SU-DHL-6 (cell line): ENCODE measurements at regions not wholly inside any gene's neighbourhood (a gene's known extent, or its start where the extent isn't known, plus 50 kb on each side); places are given as distances from the start of the nearest gene placed in this dataset.

Source experiments
- H2AFZ ChIP-seq: fragments of 200-600 bp; sonication (generic); 2 replicates; pipeline ENCODE4 v1.6.1; 2014; ENCODE audit warnings: low read depth, mild to moderate bottlenecking, moderate library complexity, mixed read lengths, antibody characterized with exemption, low read length; ENCODE audit not compliant: severe bottlenecking
- H3F3A ChIP-seq: fragments of 200-600 bp; shearing (Covaris generic); 2 replicates; pipeline ENCODE4 v1.6.0; 2016; ENCODE audit warnings: antibody characterized with exemption, mild to moderate bottlenecking; ENCODE audit not compliant: insufficient read depth
- H3K27ac ChIP-seq: fragments of 200-600 bp; sonication (generic); 2 replicates; pipeline ENCODE4 v1.5.1; 2016; ENCODE audit warnings: low read depth, mild to moderate bottlenecking, low read length, moderate library complexity, mixed read lengths
- H3K27me3 ChIP-seq: fragments of 200-600 bp; sonication (generic), shearing (Covaris generic); 2 replicates; pipeline ENCODE4 v1.6.0; 2014; ENCODE audit warnings: mild to moderate bottlenecking, low read length
- H3K36me3 ChIP-seq: fragments of 200-600 bp; sonication (generic); 2 replicates; pipeline ENCODE4 v1.6.1; 2014; ENCODE audit warnings: mild to moderate bottlenecking, low read length, mixed read lengths
- H3K4me2 ChIP-seq: fragments of 300-600, 200-600 bp; shearing (Covaris generic), sonication (generic); 2 replicates; pipeline ENCODE4 v1.6.0; 2014; ENCODE audit warnings: low read length, low read depth, mild to moderate bottlenecking; ENCODE audit not compliant: poor library complexity, severe bottlenecking
- H3K4me3 ChIP-seq: fragments of 200-600 bp; sonication (generic); 2 replicates; pipeline ENCODE4 v1.5.1; 2014; ENCODE audit warnings: antibody characterized with exemption, low read length, mild to moderate bottlenecking, mixed read lengths; ENCODE audit not compliant: insufficient read depth, poor library complexity, severe bottlenecking
- H3K79me2 ChIP-seq: fragments of 200-600 bp; sonication (generic); 2 replicates; pipeline ENCODE4 v1.6.1; 2014; ENCODE audit warnings: mild to moderate bottlenecking, low read length, moderate library complexity; ENCODE audit not compliant: insufficient read depth
- H3K9ac ChIP-seq: fragments of 200-600 bp; sonication (generic); 2 replicates; pipeline ENCODE4 v1.7.0; 2014; ENCODE audit warnings: mild to moderate bottlenecking, low read length
- H3K9me2 ChIP-seq: fragments of 200-600 bp; sonication (generic); replicated peaks from 2 replicates; pipeline ENCODE4 v1.6.1; 2014; ENCODE audit warnings: low read length; ENCODE audit not compliant: insufficient read depth
- H3K9me3 ChIP-seq: fragments of 200-600 bp; sonication (generic); 2 replicates; pipeline ENCODE4 v1.6.1; 2014; ENCODE audit warnings: low read length, mixed read lengths; ENCODE audit not compliant: insufficient read depth
- H4K20me1 ChIP-seq: fragments of 200-600 bp; sonication (generic); 2 replicates; pipeline ENCODE4 v1.6.1; 2014; ENCODE audit warnings: low read depth, mild to moderate bottlenecking, antibody characterized with exemption, low read length, moderate library complexity, mixed read lengths
- EZH2phosphoT487 ChIP-seq: fragments of 200-600 bp; sonication (generic), shearing (Covaris generic); conservative IDR thresholded peaks from 2 replicates; pipeline ENCODE4 v1.6.1; 2018; ENCODE audit warnings: mild to moderate bottlenecking, antibody characterized with exemption, low read length, moderate library complexity, mixed read lengths
- TF ChIP-seq, protein P1 (sequence below): fragments of 200-600 bp; sonication (generic); IDR thresholded peaks from one replicate; pipeline ENCODE4 v1.5.1; 2017; ENCODE audit warnings: antibody characterized with exemption, mild to moderate bottlenecking, low read length, moderate library complexity; ENCODE audit not compliant: insufficient read depth, poor library complexity, severe bottlenecking

DNA sequence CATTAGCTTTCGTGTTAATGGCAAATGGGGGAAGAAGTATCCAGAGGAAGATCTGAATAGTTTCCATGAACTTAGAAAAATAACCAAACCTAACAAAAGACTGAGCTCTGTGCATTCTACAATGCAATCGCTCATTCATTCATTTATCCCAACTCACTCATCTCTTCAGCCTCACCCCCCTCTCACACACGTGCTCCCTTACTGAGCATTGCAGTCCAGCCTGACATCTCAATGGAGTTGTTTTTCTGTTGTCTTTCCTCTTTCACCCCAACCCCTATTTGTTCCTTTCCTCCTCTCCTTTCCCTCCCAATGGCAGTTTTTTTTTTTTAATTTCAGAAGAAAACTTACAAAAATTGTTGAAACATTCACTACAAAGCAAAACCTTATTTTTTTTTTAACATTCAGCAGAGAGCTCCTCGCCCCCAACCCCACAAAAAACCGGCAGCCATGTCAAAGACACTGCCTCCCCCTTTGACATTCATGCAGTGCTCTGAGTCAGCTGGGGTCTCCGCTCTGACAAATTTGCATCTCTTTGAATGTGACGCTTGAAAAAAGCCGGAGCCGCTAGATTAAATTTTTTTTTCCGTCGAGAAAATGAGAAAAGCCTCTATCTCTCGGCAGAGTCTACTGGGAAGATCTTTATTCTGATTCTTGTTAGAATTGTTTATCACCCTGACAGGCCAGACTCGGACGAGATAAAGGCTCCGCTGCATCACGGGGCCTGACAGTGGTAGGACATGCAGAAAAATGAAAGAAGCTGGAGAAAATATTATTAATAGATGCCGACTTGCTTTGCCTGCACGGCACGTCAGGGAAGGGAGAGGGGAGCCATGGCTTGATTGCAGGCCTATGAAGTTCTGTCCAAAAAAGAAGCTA, 775.6 kb downstream of the VRK1 start:
- H3F3A ChIP-seq, result no peaks in the 10 kb centered on the region
- H3K4me3 ChIP-seq, result no peak overlapping the region
- no peaks in the 10 kb centered on the region for H4K20me1 ChIP-seq
- H3K27ac ChIP-seq, result no peak overlapping the region
- H3K9ac ChIP-seq, result no peak overlapping the region
- H3K9me3 ChIP-seq, result no peaks in the 10 kb centered on the region
- no peaks in the 10 kb centered on the region for H3K79me2 ChIP-seq
- H3K4me2 ChIP-seq, result no peak overlapping the region
- H2AFZ ChIP-seq, result no peak overlapping the region
- H3K9me2 ChIP-seq, result no peaks in the 10 kb centered on the region
- H3K36me3 ChIP-seq, result no peaks in the 10 kb centered on the region
- H3K27me3 ChIP-seq, result no peaks in the 10 kb centered on the region
- TF ChIP-seq, protein P1, sequence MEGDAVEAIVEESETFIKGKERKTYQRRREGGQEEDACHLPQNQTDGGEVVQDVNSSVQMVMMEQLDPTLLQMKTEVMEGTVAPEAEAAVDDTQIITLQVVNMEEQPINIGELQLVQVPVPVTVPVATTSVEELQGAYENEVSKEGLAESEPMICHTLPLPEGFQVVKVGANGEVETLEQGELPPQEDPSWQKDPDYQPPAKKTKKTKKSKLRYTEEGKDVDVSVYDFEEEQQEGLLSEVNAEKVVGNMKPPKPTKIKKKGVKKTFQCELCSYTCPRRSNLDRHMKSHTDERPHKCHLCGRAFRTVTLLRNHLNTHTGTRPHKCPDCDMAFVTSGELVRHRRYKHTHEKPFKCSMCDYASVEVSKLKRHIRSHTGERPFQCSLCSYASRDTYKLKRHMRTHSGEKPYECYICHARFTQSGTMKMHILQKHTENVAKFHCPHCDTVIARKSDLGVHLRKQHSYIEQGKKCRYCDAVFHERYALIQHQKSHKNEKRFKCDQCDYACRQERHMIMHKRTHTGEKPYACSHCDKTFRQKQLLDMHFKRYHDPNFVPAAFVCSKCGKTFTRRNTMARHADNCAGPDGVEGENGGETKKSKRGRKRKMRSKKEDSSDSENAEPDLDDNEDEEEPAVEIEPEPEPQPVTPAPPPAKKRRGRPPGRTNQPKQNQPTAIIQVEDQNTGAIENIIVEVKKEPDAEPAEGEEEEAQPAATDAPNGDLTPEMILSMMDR, result no peak

DNA sequence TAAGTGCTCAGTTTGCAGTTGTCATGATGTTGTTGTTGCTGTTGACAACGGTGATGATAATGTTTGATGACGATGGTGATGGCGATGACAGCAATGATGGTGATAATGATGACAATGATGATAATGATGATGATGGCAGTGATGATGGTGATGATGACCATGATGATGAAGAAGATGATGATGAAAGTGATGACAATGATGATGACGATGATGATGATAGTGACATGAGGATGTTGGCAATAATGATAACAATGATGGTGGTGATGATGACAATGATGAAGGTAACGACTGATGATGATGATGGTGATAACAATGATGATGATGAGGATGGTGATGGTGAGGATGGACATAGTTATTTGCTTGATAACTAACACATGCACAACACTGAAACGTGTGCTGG, 778.5 kb downstream of the VRK1 start:
- no peaks in the 10 kb centered on the region for H3F3A ChIP-seq
- no peaks in the 10 kb centered on the region for H3K9me2 ChIP-seq
- no peaks in the 10 kb centered on the region for H3K36me3 ChIP-seq
- no peaks in the 10 kb centered on the region for H3K27me3 ChIP-seq
- H3K9ac ChIP-seq, result no peak overlapping the region
- no peak overlapping the region for H3K27ac ChIP-seq
- H3K79me2 ChIP-seq, result no peaks in the 10 kb centered on the region
- TF ChIP-seq, protein P1, result no peak
- TF ChIP-seq EZH2phosphoT487, result no peak
- H4K20me1 ChIP-seq, result no peaks in the 10 kb centered on the region
- no peaks in the 10 kb centered on the region for H3K9me3 ChIP-seq
- H3K4me2 ChIP-seq, result no peak overlapping the region
- H2AFZ ChIP-seq, result no peak overlapping the region
- H3K4me3 ChIP-seq, result no peak overlapping the region

DNA sequence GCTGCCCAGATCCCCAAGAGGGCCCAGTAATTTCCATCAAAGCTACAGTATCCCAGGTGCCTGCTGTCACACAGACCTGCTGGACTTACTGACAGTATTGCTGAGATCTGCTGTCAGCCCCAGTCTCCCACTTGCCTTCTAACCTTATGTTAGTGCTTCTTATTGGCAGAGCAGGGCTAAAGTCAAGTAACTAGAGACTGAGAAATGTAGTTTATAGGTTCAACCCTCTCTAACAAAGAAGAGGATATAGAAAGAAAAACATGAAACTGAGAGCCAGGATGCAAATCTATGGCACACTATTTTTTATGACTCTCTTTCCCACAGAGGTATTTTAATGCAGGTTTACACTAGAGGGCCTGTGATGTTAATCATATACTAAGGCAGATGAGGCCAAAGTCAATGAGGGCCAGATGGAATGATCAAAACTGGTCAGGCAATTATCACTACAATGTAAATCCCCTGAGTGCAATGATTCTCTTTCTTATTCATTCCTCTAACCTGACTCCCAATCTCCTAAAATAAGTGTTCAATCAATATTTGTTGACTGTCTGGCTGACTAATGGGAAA, 781.9 kb downstream of the VRK1 start:
- H3K79me2 ChIP-seq, result no peaks in the 10 kb centered on the region
- no peaks in the 10 kb centered on the region for H3K27me3 ChIP-seq
- H3F3A ChIP-seq, result no peaks in the 10 kb centered on the region
- H3K9me2 ChIP-seq, result no peaks in the 10 kb centered on the region
- H3K9me3 ChIP-seq, result no peaks in the 10 kb centered on the region
- no peak overlapping the region for H3K27ac ChIP-seq
- H3K4me2 ChIP-seq, result no peak overlapping the region
- no peak overlapping the region for H3K9ac ChIP-seq
- no peak overlapping the region for H3K4me3 ChIP-seq
- TF ChIP-seq EZH2phosphoT487, result no peak
- TF ChIP-seq, protein P1, result no peak
- no peaks in the 10 kb centered on the region for H3K36me3 ChIP-seq
- no peaks in the 10 kb centered on the region for H4K20me1 ChIP-seq
- H2AFZ ChIP-seq, result no peak overlapping the region
